IPS-20b (cell line): ENCODE measurements at regions not wholly inside any gene's neighbourhood (a gene's known extent, or its start where the extent isn't known, plus 50 kb on each side); places are given as distances from the start of the nearest gene placed in this dataset.

Source experiments
- H3K27ac ChIP-seq: one replicate; pipeline ENCODE4 v1.5.1; 2013; ENCODE audit warnings: low read length
- H3K27me3 ChIP-seq: 2 replicates; pipeline ENCODE4 v1.6.1; 2013; ENCODE audit warnings: mild to moderate bottlenecking, low read length, inconsistent platforms; ENCODE audit not compliant: insufficient read depth
- H3K36me3 ChIP-seq: 2 replicates; pipeline ENCODE4 v1.6.1; 2013; ENCODE audit warnings: low read depth, mild to moderate bottlenecking, inconsistent platforms, low read length, moderate library complexity; ENCODE audit not compliant: insufficient read depth
- H3K4me1 ChIP-seq: 2 replicates; pipeline ENCODE4 v1.6.1; 2013; ENCODE audit warnings: mild to moderate bottlenecking, control low read depth, inconsistent platforms, low read length, moderate library complexity; ENCODE audit not compliant: insufficient read depth
- H3K4me3 ChIP-seq: 2 replicates; pipeline ENCODE4 v1.5.1; 2013; ENCODE audit warnings: mild to moderate bottlenecking, low read length, inconsistent platforms
- H3K9ac ChIP-seq: 2 replicates; pipeline ENCODE4 v1.6.1; 2013; ENCODE audit warnings: low read depth, mild to moderate bottlenecking, inconsistent platforms, low read length, moderate library complexity
- H3K9me3 ChIP-seq: 2 replicates; pipeline ENCODE4 v1.6.1; 2013; ENCODE audit warnings: mild to moderate bottlenecking, low read depth, low read length, inconsistent platforms; ENCODE audit not compliant: insufficient read depth

DNA sequence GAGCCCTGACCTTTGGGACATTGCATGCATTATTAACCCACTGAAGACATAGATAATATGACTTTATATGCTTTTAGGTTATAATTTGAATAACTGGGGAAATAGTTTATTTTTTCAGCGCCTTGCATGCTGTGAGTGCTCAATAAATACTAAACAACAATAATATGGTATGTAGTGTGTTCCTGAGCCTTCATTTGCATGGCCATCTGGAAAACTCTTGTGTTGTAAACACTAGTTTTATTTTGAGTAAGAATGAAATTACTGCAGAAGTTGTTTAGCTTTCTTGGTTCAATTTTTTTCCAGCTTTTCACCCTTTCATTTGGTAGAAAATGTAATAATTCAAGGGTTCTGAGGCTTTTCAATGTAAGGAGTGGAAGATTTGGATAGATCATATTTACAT lies 189.3 kb upstream of the GALNT5 start:
- Histone ChIP-seq H3K9me3 (peaks cover 3% of the 10 kb centered on the region; the same call in 1 of the 2 replicates), H3K27me3 (no peaks in the 10 kb centered on the region), H3K4me3 (no peak overlapping the region), H3K4me1 (no peaks in the 10 kb centered on the region), H3K36me3 (no peaks in the 10 kb centered on the region), H3K9ac (no peak overlapping the region), H3K27ac (no peak overlapping the region)

DNA sequence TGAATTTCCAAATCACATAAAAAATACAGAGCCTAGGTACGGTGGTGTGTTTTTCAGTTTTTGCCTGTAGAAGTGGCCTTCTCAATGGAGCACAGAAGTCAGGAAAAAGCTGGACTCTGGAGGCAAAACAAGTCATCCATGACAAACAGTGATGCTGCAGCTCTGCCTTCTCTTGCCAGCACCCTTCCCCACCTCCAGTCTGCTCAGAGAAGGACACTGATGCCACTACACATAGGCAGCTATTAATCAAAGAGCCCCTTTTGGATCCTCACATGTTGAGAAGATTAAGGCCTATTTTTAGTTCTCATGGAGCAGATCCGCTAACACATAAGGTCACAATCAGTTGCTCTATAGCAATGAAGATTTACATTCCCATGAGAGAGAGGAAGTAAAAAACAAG lies 181.6 kb upstream of the GALNT5 start:
- no peaks in the 10 kb centered on the region for H3K4me1 ChIP-seq
- H3K27me3 ChIP-seq = no peaks in the 10 kb centered on the region
- H3K9ac ChIP-seq = no peak overlapping the region
- H3K27ac ChIP-seq = no peak overlapping the region
- no peak overlapping the region for H3K4me3 ChIP-seq
- peaks cover 3% of the 10 kb centered on the region; the same call in 1 of the 2 replicates for H3K9me3 ChIP-seq
- no peaks in the 10 kb centered on the region for H3K36me3 ChIP-seq

DNA sequence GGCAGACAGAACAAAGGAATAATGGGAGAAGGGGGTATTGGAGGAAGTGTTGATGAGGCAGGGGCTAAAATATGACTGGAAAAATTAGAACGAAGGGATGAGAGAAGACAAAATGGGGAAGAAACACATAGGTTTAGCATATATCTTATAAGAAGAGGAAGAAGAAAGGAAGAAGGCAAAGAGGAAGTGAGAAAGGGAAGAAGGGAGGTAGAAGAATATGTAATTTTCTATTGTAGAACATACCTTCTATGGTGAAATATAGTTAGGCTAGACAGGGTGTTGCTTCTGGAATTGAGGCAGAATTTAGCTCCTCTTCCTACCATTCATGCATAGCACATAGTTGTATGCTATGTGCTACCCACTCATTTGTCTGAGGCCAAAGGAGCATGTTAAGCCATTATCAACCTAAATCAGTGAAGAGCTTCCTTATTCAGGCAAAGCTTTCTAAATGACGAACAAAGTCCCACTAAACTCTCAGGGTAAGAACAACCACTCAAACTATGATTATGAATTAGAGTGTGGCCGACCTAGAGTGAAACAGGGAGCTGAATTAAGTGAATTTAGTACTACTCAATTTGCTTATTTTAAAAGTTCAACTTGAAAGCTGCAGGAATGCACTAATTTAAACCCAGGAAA lies 180.9 kb upstream of the GALNT5 start:
- Histone ChIP-seq H3K36me3 (no peaks in the 10 kb centered on the region), H3K4me1 (no peaks in the 10 kb centered on the region), H3K27me3 (no peaks in the 10 kb centered on the region), H3K9me3 (peaks cover 3% of the 10 kb centered on the region; the same call in 1 of the 2 replicates), H3K9ac (no peak overlapping the region), H3K27ac (no peak overlapping the region), H3K4me3 (no peak overlapping the region)

DNA sequence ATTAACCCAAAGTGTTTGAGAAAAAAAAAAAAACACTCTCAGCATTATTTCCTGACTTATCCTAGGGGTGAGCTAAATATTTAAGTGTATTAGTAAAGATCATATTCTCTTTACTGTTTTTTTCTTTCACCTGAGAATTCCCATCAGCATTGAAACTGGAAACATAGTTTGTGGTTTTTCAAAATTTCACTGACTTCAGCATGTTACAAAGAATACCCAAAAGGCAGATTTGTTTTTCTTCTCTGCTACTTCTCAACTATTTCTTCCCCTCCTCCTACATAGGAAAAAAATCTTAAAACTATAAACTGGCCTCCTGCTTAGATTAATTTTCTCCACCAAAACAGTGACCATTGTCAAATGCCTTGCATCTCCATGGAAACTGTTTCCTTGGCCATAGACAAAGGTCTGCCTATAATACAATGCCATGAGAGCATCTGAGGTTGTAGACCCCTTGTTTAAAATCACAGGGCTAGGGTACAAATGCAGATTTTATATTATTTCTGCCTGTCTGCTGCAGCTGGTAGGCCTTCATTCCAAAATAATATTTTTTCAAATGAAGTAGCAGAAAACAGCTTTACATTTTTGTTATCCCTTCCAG lies 179.7 kb upstream of the GALNT5 start:
- Histone ChIP-seq H3K4me3 (no peak overlapping the region), H3K27ac (no peak overlapping the region), H3K4me1 (no peaks in the 10 kb centered on the region), H3K9ac (no peak overlapping the region), H3K9me3 (no peaks in the 10 kb centered on the region), H3K36me3 (no peaks in the 10 kb centered on the region), H3K27me3 (no peaks in the 10 kb centered on the region)

DNA sequence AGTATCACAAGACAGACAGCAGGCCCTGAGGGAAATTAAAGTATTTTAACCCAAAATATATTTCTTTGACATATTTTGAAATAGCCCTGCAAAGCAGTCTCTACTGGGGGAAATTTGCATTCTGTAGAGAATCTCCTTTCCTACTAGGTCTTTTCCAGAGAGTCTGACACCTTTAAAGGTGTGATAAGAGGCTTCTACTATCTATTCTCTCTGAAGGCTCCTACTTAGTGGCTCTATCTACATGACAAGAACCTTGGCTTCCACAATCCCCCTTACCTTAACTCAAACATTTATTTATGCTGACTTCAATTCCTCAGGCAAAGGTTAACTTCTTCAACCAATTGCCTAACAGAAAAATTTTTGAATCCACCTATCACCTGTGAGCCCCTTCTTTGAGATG lies 174.6 kb upstream of the GALNT5 start:
- H3K9ac ChIP-seq = no peak overlapping the region
- H3K27me3 ChIP-seq = no peaks in the 10 kb centered on the region
- H3K4me1 ChIP-seq = no peaks in the 10 kb centered on the region
- H3K9me3 ChIP-seq = no peaks in the 10 kb centered on the region
- no peak overlapping the region for H3K27ac ChIP-seq
- H3K36me3 ChIP-seq = no peaks in the 10 kb centered on the region
- no peak overlapping the region for H3K4me3 ChIP-seq

DNA sequence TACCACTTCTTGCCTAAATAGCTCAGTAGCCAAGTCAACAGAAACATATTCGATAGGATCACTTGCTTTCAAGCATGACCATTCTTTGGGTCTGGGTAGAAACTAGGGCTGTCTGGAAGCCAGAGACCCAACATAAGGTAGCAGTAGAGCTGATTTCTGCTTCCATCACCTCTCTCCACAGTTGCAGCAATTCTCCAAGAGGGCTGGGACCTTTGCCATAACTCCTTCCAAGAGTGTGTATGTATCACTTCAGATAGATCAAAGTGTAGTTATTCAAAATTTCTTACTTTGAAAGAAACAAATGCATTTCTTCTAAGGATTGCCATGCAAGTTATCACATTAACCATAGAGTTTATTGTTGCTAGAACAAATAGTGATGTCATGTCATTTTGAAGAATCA lies 172.0 kb upstream of the GALNT5 start:
- Histone ChIP-seq H3K4me1 (no peaks in the 10 kb centered on the region), H3K9ac (no peak overlapping the region), H3K36me3 (no peaks in the 10 kb centered on the region), H3K9me3 (no peaks in the 10 kb centered on the region), H3K4me3 (no peak overlapping the region), H3K27me3 (no peaks in the 10 kb centered on the region), H3K27ac (no peak overlapping the region)

DNA sequence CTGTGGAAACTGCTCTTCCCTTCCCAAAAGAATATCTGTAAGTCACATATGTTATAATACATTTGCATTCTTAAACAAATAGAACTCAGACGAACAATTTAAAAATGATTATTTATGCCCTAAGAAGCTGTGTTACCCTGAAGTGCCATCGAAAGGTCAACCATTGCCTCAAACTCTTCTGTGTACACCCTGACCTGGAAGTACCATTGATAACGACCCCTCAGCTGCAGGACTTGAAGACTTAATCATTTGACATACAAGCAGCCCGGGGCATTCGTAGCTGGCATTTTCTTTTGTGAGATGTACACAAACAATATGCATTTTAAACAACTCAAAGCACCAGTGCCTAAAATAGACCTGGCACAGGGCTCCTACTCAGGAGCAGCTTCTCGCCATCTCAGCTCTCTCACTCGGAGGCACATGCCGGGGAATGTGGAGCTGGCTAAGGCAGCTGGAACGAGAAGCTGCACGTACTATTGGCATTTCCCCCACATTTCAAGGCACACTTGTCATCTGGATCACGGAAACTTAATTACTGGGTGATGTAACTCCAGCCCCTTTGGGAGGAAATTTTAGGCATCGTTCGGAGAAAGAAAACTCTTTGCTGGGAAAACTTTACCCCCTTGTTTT lies 170.0 kb upstream of the GALNT5 start:
- no peak overlapping the region for H3K4me3 ChIP-seq
- H3K9me3 ChIP-seq = no peaks in the 10 kb centered on the region
- H3K4me1 ChIP-seq = no peaks in the 10 kb centered on the region
- no peak overlapping the region for H3K9ac ChIP-seq
- no peak overlapping the region for H3K27ac ChIP-seq
- no peaks in the 10 kb centered on the region for H3K36me3 ChIP-seq
- no peaks in the 10 kb centered on the region for H3K27me3 ChIP-seq

DNA sequence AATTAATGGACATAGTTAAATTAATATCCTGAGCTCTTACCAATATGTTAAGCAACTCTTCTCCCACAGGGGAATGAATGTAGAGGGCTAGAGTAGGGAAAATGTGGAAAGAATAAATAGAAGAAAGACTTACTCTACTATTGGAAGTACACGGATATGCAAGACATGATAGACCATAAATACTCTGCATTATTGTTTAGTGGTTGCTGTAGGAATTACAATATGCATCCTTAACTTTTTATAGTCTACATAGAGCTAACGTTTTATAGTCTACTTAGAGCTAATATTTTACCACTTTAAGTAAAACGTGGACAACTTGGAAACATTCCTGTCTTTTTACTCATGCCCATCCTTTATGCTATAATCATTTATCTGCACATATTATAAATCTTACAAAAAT lies 163.8 kb upstream of the GALNT5 start:
- Histone ChIP-seq H3K27me3 (no peaks in the 10 kb centered on the region), H3K4me3 (no peak overlapping the region), H3K9ac (no peak overlapping the region), H3K36me3 (no peaks in the 10 kb centered on the region), H3K9me3 (no peaks in the 10 kb centered on the region), H3K4me1 (no peaks in the 10 kb centered on the region), H3K27ac (no peak overlapping the region)

DNA sequence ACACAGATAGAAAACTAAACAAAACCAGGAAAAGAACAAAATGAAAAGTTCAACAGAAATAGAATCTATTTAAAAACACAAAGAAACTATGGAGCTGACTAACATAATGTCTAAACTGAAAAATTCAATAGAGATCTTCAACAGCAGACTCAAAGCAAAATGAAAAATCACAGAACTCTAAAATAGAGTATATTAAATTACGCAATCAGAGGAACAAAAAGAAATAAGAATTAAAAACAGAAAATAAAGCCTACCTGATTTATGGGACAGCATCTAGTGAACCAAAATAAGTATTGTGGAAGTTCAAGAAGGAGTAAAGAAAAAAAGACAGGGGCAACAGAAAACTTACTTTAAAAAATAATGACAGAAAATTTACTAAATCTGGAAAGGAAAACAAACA lies 152.1 kb upstream of the GALNT5 start:
- no peaks in the 10 kb centered on the region for H3K4me1 ChIP-seq
- H3K27ac ChIP-seq = no peak overlapping the region
- no peaks in the 10 kb centered on the region for H3K36me3 ChIP-seq
- no peaks in the 10 kb centered on the region for H3K27me3 ChIP-seq
- no peaks in the 10 kb centered on the region for H3K9me3 ChIP-seq
- H3K9ac ChIP-seq = no peak overlapping the region
- no peak overlapping the region for H3K4me3 ChIP-seq

DNA sequence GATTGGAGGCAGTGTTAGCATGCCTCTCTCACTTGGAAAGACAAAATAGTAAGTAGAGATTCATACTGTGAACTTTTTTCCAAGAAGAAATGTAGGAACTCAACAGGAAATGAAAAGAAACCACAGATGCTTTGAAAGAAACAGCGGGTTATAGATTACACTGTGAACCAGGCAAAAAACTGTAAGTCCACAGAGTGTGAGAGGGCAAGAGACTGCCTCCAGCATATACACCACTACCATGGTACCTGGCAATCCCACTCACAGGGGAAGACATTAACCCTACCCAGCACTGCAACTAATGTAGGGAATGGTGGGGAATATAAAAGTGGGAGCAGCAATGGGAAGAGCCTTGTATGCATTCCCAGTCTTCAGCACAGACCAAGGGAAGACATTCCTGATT lies 150.6 kb upstream of the GALNT5 start:
- Histone ChIP-seq H3K9me3 (no peaks in the 10 kb centered on the region), H3K36me3 (no peaks in the 10 kb centered on the region), H3K9ac (no peak overlapping the region), H3K27ac (no peak overlapping the region), H3K4me3 (no peak overlapping the region), H3K4me1 (no peaks in the 10 kb centered on the region), H3K27me3 (no peaks in the 10 kb centered on the region)

DNA sequence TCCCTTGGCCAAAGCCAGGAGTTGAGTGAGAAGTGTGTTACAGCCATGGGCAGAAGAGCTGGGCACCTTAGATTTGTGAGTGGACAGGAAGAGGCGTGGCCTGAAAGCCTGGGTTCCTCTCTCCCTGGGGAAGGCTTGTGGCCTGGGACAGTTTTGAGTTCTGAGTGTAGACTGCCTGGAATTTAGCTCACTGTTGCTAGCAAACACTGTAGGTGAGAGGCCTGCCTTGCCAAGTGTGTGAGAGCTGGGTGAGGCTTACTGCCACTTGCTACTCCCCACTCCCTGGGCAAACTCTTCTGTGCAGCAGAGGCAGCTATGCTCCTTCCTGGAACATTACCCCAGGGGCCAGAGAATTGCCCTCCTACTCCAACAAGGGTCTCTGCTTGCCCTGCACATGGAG lies 150.0 kb upstream of the GALNT5 start:
- Histone ChIP-seq H3K27ac (no peak overlapping the region), H3K9me3 (no peaks in the 10 kb centered on the region)

DNA sequence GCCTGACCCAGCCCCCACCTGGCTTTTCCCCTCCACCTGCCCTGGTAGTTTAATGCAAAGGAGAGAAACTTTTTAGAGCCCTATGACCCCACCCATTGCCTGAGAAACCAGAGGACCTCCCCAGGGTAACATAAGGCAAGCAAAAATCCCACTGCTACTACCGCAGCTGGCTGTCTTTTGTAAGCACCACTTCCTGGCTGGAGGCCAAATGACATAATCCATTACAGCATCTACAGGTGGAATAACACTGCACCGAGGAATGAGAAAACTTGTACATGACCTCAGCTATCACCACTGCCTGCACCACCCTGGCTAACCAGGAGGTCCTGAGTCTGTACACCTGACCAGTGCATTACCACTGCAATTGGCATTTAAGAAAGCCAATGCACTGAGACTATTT lies 149.6 kb upstream of the GALNT5 start:
- no peak overlapping the region for H3K27ac ChIP-seq
- no peaks in the 10 kb centered on the region for H3K4me1 ChIP-seq
- no peak overlapping the region for H3K9ac ChIP-seq
- H3K36me3 ChIP-seq = no peaks in the 10 kb centered on the region
- H3K9me3 ChIP-seq = no peaks in the 10 kb centered on the region
- H3K4me3 ChIP-seq = no peak overlapping the region
- no peaks in the 10 kb centered on the region for H3K27me3 ChIP-seq

More for the DNA sequence above, 150.0 kb upstream of the GALNT5 start:
- Histone ChIP-seq H3K4me1 (no peaks in the 10 kb centered on the region), H3K36me3 (no peaks in the 10 kb centered on the region), H3K4me3 (no peak overlapping the region), H3K9ac (no peak overlapping the region), H3K27me3 (no peaks in the 10 kb centered on the region)
